B cell (primary cell): ENCODE measurements at regions not wholly inside any gene's neighbourhood (a gene's known extent, or its start where the extent isn't known, plus 50 kb on each side); places are given as distances from the start of the nearest gene placed in this dataset.

Experiments
- ATAC-seq: fragments of 200-7000 bp; cut with Tn5 transposase; one replicate; pipeline ENCODE4 v1.10.0; 2021; ENCODE audit warnings: low read depth, mild to moderate bottlenecking, moderate number of reproducible peaks, moderate library complexity
- CTCF ChIA-PET: fragments of 350-600 bp; sonication (Branson Sonifier 250); formaldehyde crosslinking; loops from one replicate; lab custom pipeline; 2021; ENCODE audit warnings: antibody characterized with exemption, inconsistent platforms; lab: Charles Lee
- POLR2A ChIA-PET: fragments of 350-600 bp; sonication (Branson Sonifier 250); formaldehyde crosslinking; loops from one replicate; lab custom pipeline; 2021; ENCODE audit warnings: antibody characterized with exemption; lab: Charles Lee
- DNase-seq: peaks from one replicate; pipeline ENCODE4 v3.0.0; 2013
- H2AFZ ChIP-seq: 2 replicates; pipeline ENCODE4 v1.6.1; 2012; ENCODE audit warnings: mild to moderate bottlenecking, low read depth, low read length; ENCODE audit not compliant: insufficient read depth, poor library complexity, severe bottlenecking
- H3K27ac ChIP-seq, 2 donors: 1 replicate in 1 of 2; 2 replicates in 1 of 2; pipeline ENCODE4 v1.5.1; 2012 to 2013; ENCODE audit warnings: low read length in 2 of 2, mild to moderate bottlenecking in 2 of 2, moderate library complexity in 1 of 2
- H3K27me3 ChIP-seq, 4 experiments: fragments of 200-600 bp in 1 of 4; sonication (generic) in 1 of 4; replicated peaks in 1 of 4; 1 replicate in 2 of 4; 2 replicates in 2 of 4; pipeline versions ENCODE4 v1.6.1 to v1.7.0; 2013 to 2016; ENCODE audit warnings: low read length in 3 of 4, mild to moderate bottlenecking in 2 of 4, mixed read lengths in 1 of 4, moderate library complexity in 1 of 4; ENCODE audit not compliant: insufficient read depth in 4 of 4, control insufficient read depth in 3 of 4; ENCODE audit errors: control extremely low read depth in 1 of 4
- H3K36me3 ChIP-seq, 2 experiments: replicated peaks in 1 of 2; 1 replicate in 1 of 2; 2 replicates in 1 of 2; pipeline versions ENCODE4 v1.6.1 to v1.7.1; 2013; ENCODE audit warnings: low read length in 1 of 2; ENCODE audit not compliant: insufficient read depth in 2 of 2, control insufficient read depth in 1 of 2; ENCODE audit errors: control extremely low read depth in 1 of 2, extremely low read depth in 1 of 2
- H3K4me1 ChIP-seq, 2 donors: fragments of 200-600 bp in 1 of 2; sonication (generic) in 1 of 2; 1 replicate in 1 of 2; 2 replicates in 1 of 2; pipeline versions ENCODE4 v1.5.1 to v1.6.1; 2013 to 2017; ENCODE audit warnings: low read length in 2 of 2; ENCODE audit not compliant: control insufficient read depth in 2 of 2, insufficient read depth in 2 of 2
- H3K4me2 ChIP-seq: replicated peaks from 2 replicates; pipeline ENCODE3; 2012; ENCODE audit warnings: mild to moderate bottlenecking, low read depth, low read length; ENCODE audit not compliant: poor library complexity, severe bottlenecking
- H3K4me3 ChIP-seq, 5 experiments: fragments of 200-600 bp in 1 of 5; sonication (generic) in 1 of 5; 1 replicate in 3 of 5; 2 replicates in 2 of 5; pipeline versions ENCODE4 v1.5.1 to v1.7.0; 2011 to 2016; ENCODE audit warnings: low read length in 4 of 5, mild to moderate bottlenecking in 4 of 5, low read depth in 2 of 5, control low read depth in 1 of 5, moderate library complexity in 1 of 5; ENCODE audit not compliant: insufficient read depth in 1 of 5; ENCODE audit errors: control extremely low read depth in 1 of 5, extremely low read depth in 1 of 5
- H3K79me2 ChIP-seq: fragments of 200-600 bp; sonication (generic); one replicate; pipeline ENCODE4 v1.6.0; 2016; ENCODE audit warnings: low read length; ENCODE audit not compliant: control insufficient read depth, insufficient read depth
- H3K9ac ChIP-seq: fragments of 200-600 bp; sonication (generic); 2 replicates; pipeline ENCODE4 v1.6.1; 2017; ENCODE audit warnings: mild to moderate bottlenecking, low read length, moderate library complexity
- H3K9me3 ChIP-seq, 3 donors: one replicate each; pipeline versions ENCODE4 v1.6.1 to v1.7.1; 2013; ENCODE audit warnings: low read length in 2 of 3; ENCODE audit not compliant: control insufficient read depth in 2 of 3, insufficient read depth in 1 of 3; ENCODE audit errors: control extremely low read depth in 1 of 3
- H4K20me1 ChIP-seq: 2 replicates; pipeline ENCODE4 v1.6.0; 2012; ENCODE audit warnings: mild to moderate bottlenecking, low read length; ENCODE audit not compliant: insufficient read depth, control insufficient read depth, poor library complexity, severe bottlenecking
- H3K27ac Mint-ChIP-seq: one replicate; pipeline ENCODE4 v1.8.0; 2021; ENCODE audit warnings: mixed read lengths
- H3K27me3 Mint-ChIP-seq: one replicate; pipeline ENCODE4 v1.8.0; 2021; ENCODE audit warnings: mixed read lengths
- H3K4me1 Mint-ChIP-seq: one replicate; pipeline ENCODE4 v1.8.0; 2021; ENCODE audit warnings: mixed read lengths
- H3K4me3 Mint-ChIP-seq: one replicate; pipeline ENCODE4 v1.8.0; 2021; ENCODE audit warnings: mixed read lengths
- H3K9me3 Mint-ChIP-seq: one replicate; pipeline ENCODE4 v1.8.0; 2022; ENCODE audit warnings: mixed read lengths; ENCODE audit not compliant: insufficient read depth
- CTCF ChIP-seq: fragments of 200-600 bp; IDR thresholded peaks from one replicate; pipeline ENCODE4 v1.8.0; 2022; ENCODE audit warnings: antibody characterized with exemption, mild to moderate bottlenecking
- EZH2 ChIP-seq: IDR thresholded peaks from 2 replicates; pipeline ENCODE4 v1.6.1; 2012; ENCODE audit warnings: borderline replicate concordance, low read depth, mild to moderate bottlenecking, moderate library complexity, low read length; ENCODE audit not compliant: insufficient read depth, poor library complexity, severe bottlenecking
- WGBS: methylation state at CpG from one replicate; pipeline ENCODE4 v1.1.5; 2013; ENCODE audit warnings: missing lambda C conversion rate; ENCODE audit not compliant: insufficient coverage; 5-methylcytosine and 5-hydroxymethylcytosine counted together
- intact Hi-C: fragments of 100-400 bp; cut with micrococcal nuclease; formaldehyde crosslinking; loops from one replicate; pipeline ENCODE4 v1.10.0; 2022

- POLR2A ChIA-PET = no interaction called here
- H3K36me3 ChIP-seq = no peaks in the 10 kb centered on the region
- H4K20me1 ChIP-seq = no peaks in the 10 kb centered on the region
- DNase-seq (no peak), ATAC-seq (no peak)
- peaks cover 0 to 12% (median 0%) of the 10 kb centered on the region in 3 donors for H3K9me3 ChIP-seq
- Mint-ChIP-seq H3K27ac (no peak overlapping the region), H3K4me1 (no peaks in the 10 kb centered on the region), H3K9me3 (no peaks in the 10 kb centered on the region), H3K27me3 (no peaks in the 10 kb centered on the region), H3K4me3 (no peak overlapping the region)
- H3K9ac ChIP-seq = no peak overlapping the region
- no peak overlapping the region for H3K27ac ChIP-seq
- no peak overlapping the region for H3K4me2 ChIP-seq
- TF ChIP-seq CTCF (no peak), EZH2 (no peak)
- no peak overlapping the region for H2AFZ ChIP-seq
- intact Hi-C loops = no loop called here
- H3K4me1 ChIP-seq = no peaks in the 10 kb centered on the region
- H3K4me3 ChIP-seq = no peak overlapping the region
- no peaks in the 10 kb centered on the region for H3K79me2 ChIP-seq
- no CpG with 5 or more reads among the region's 3 CpGs for WGBS
- CTCF ChIA-PET = no interaction called here
- H3K27me3 ChIP-seq = no peaks in the 10 kb centered on the region
Observed at GRCh38 chr19:28711411-28711810, 501.5 kb downstream of the UQCRFS1 start.

GRCh38 chr19:28710278-28710677 lies 502.7 kb downstream of the UQCRFS1 start:
- no peaks in the 10 kb centered on the region for H3K4me1 ChIP-seq
- CTCF ChIA-PET = interaction anchor here (1.3 kb wide), 1 partner anchor 12 kb away, joined by 3 read pairs; no protein-coding TSS in a partner anchor

More at GRCh38 chr19:28710278-28710677, 502.7 kb downstream of the UQCRFS1 start:
- H3K27ac ChIP-seq = no peak overlapping the region
- POLR2A ChIA-PET = no interaction called here
- H3K9me3 ChIP-seq = peaks cover 0 to 12% (median 0%) of the 10 kb centered on the region in 3 donors
- TF ChIP-seq CTCF = peak; percentile 74
- TF ChIP-seq EZH2 = no peak
- no peaks in the 10 kb centered on the region for H3K27me3 Mint-ChIP-seq
- H2AFZ ChIP-seq = no peak overlapping the region
- H3K4me1 Mint-ChIP-seq = no peaks in the 10 kb centered on the region
- ATAC-seq = no peak
- no peak overlapping the region for H3K4me3 ChIP-seq
- H3K9me3 Mint-ChIP-seq = no peaks in the 10 kb centered on the region
- H3K27ac Mint-ChIP-seq = no peak overlapping the region
- H3K79me2 ChIP-seq = no peaks in the 10 kb centered on the region
- H3K36me3 ChIP-seq = no peaks in the 10 kb centered on the region
- peak; percentile 52 for DNase-seq
- H4K20me1 ChIP-seq = no peaks in the 10 kb centered on the region
- intact Hi-C loops = no loop called here
- H3K4me2 ChIP-seq = no peak overlapping the region
- no peak overlapping the region for H3K4me3 Mint-ChIP-seq
- H3K27me3 ChIP-seq = no peaks in the 10 kb centered on the region
- H3K9ac ChIP-seq = no peak overlapping the region
- WGBS = no CpG with 5 or more reads among the region's 3 CpGs
